Type B pancreatic cell (in vitro differentiated cells): ENCODE measurements at regions not wholly inside any gene's neighbourhood (a gene's known extent, or its start where the extent isn't known, plus 50 kb on each side); places are given as distances from the start of the nearest gene placed in this dataset.

ENCODE experiments used
- DNase-seq: peaks from one replicate; pipeline ENCODE4 v3.0.0; 2021; ENCODE audit warnings: mixed read lengths; ENCODE audit not compliant: unreplicated experiment; ENCODE audit errors: extremely low spot score
- H3K27ac Mint-ChIP-seq: 2 replicates; pipeline ENCODE4 v1.8.0; 2021; ENCODE audit warnings: mild to moderate bottlenecking, mixed read lengths
- H3K27me3 Mint-ChIP-seq: 2 replicates; pipeline ENCODE4 v1.8.0; 2021; ENCODE audit warnings: mixed read lengths
- H3K36me3 Mint-ChIP-seq: 2 replicates; pipeline ENCODE4 v1.8.0; 2021; ENCODE audit warnings: mixed read lengths
- H3K4me1 Mint-ChIP-seq: one replicate; pipeline ENCODE4 v1.8.0; 2021; ENCODE audit warnings: mixed read lengths; ENCODE audit not compliant: unreplicated experiment
- H3K4me3 Mint-ChIP-seq: 2 replicates; pipeline ENCODE4 v1.8.0; 2021; ENCODE audit warnings: mild to moderate bottlenecking, mixed read lengths
- H3K9me3 Mint-ChIP-seq: 2 replicates; pipeline ENCODE4 v1.8.0; 2021; ENCODE audit warnings: mixed read lengths
- TF ChIP-seq, protein P1 (sequence below): fragments of 200-600 bp; sonication (generic); conservative IDR thresholded peaks from 2 replicates; pipeline ENCODE4 v1.5.0; 2021; ENCODE audit warnings: antibody characterized with exemption, mild to moderate bottlenecking

DNA sequence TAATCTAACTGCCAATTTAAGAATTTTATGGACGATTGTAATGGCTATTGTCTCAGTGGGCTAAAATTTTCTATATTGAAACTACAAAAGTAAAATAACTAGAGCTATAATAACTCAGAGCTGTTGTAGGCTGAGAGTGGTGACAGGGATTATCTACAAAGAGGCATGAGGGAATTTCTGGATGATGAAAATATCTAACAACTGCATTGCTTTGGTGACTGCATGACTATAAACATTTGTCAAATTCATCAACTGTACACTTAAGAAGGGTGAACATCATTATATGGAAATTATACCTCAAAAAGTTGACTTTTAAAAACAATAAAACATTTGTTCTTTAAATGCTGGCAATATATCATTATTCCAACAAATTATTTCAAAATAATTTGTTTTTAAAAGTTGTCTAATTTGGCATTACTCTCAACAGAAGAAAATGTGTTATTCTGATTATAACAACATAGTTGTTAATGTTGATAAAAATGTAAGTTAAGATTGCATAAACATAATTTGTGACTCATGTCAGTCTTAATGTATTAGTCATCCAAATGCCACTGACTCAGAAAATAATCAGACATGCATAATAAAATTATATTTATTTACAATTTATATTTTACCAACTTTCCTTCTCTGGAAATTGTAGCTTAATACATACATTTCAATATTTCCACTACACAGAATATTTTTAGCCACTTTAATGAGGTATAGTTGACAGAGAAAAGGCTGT lies 865.1 kb upstream of the VRK2 start:
- Mint-ChIP-seq H3K27me3 (no peaks in the 10 kb centered on the region), H3K27ac (no peak overlapping the region), H3K4me1 (no peaks in the 10 kb centered on the region), H3K9me3 (no peaks in the 10 kb centered on the region), H3K4me3 (no peak overlapping the region), H3K36me3 (no peaks in the 10 kb centered on the region)
- DNase-seq: no peak
- TF ChIP-seq, protein P1, sequence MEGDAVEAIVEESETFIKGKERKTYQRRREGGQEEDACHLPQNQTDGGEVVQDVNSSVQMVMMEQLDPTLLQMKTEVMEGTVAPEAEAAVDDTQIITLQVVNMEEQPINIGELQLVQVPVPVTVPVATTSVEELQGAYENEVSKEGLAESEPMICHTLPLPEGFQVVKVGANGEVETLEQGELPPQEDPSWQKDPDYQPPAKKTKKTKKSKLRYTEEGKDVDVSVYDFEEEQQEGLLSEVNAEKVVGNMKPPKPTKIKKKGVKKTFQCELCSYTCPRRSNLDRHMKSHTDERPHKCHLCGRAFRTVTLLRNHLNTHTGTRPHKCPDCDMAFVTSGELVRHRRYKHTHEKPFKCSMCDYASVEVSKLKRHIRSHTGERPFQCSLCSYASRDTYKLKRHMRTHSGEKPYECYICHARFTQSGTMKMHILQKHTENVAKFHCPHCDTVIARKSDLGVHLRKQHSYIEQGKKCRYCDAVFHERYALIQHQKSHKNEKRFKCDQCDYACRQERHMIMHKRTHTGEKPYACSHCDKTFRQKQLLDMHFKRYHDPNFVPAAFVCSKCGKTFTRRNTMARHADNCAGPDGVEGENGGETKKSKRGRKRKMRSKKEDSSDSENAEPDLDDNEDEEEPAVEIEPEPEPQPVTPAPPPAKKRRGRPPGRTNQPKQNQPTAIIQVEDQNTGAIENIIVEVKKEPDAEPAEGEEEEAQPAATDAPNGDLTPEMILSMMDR: no peak

DNA sequence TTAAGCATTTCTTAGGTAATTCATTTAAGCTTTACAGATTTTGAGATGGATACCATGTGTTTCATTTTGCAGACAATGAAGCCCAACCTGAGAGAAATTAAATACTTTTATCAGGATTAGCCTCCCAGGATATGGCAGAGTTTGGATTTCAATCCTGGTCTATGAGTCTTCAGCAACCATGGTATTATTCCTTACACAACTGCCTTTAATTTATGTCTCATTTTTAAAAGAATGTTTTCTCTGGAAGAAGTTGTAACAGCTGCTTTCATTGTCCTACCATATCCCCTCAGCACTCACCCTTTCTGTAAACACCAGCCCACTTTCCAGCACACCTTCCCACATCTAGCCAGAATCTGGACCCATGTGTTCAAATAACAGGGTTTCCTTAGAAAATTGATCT lies 863.7 kb upstream of the VRK2 start:
- TF ChIP-seq, protein P1: no peak
- Mint-ChIP-seq H3K27ac (no peak overlapping the region), H3K9me3 (no peaks in the 10 kb centered on the region), H3K4me1 (no peaks in the 10 kb centered on the region), H3K36me3 (no peaks in the 10 kb centered on the region), H3K4me3 (no peak overlapping the region), H3K27me3 (no peaks in the 10 kb centered on the region)
- DNase-seq: no peak

DNA sequence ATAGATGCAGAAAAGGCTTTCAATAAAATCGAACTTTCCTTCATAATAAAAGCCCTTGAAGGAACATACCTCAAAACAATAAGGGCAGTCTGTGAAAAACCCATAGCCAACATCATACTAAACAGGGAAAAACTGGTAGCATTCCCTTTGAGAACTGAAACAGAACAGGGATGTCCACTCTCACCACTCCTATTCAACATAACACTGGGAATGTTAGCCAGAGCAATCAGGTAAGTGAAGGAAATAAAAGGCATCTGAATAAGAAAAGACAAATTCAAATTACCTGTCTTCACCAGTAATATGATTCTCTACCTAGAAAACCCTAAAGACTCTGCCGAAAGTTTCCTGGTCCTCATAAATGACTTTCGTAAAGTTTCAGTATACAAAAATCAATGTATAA lies 861.0 kb upstream of the VRK2 start:
- no peaks in the 10 kb centered on the region for H3K4me1 Mint-ChIP-seq
- no peak overlapping the region for H3K27ac Mint-ChIP-seq
- TF ChIP-seq, protein P1: no peak

DNA sequence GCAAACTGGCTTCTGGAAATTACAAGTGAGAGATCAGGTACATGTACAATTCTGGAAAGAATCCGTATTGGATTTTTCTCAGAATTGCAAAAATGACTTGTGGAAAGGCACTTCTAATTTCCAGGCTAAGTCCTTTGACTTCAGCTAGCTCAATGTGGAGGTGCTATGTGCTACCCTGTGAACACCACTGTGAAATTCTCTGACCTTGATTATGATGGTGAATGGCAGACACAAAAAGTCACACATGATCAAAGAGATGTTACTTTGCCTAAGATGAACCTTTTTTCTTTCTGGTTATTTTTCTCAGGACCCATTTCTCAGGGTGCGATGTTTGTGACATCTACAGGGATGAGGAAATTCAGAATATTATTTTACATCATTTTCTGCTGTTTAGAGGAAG lies 856.6 kb upstream of the VRK2 start:
- no peak overlapping the region for H3K4me3 Mint-ChIP-seq
- H3K4me1 Mint-ChIP-seq: no peaks in the 10 kb centered on the region
- no peaks in the 10 kb centered on the region for H3K9me3 Mint-ChIP-seq
- no peak overlapping the region for H3K27ac Mint-ChIP-seq
- H3K36me3 Mint-ChIP-seq: no peaks in the 10 kb centered on the region
- peaks cover 3% of the 10 kb centered on the region for H3K27me3 Mint-ChIP-seq
- DNase-seq: no peak
- TF ChIP-seq, protein P1: no peak

More for the DNA sequence above, 861.0 kb upstream of the VRK2 start:
- H3K27me3 Mint-ChIP-seq: no peaks in the 10 kb centered on the region
- no peaks in the 10 kb centered on the region for H3K36me3 Mint-ChIP-seq
- no peaks in the 10 kb centered on the region for H3K9me3 Mint-ChIP-seq
- no peak overlapping the region for H3K4me3 Mint-ChIP-seq
- DNase-seq: no peak

DNA sequence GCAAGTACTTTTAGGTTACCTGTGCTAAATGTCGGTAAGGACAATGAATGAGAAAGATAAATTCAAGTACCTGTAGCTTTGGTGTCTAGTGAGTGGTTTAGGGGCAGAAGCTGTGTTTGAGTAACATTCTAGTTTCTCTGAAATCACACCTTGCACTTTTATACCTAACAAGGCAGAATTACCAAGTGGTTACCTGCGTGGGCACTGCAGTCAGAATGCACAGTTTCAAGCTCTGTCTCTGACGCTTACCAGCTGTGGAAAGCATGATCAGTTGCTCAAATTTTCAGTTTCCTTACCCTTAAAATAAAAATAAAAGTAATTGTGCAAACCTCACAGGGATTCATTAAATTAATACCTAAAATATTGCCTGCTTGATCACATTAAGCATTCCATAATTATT lies 846.9 kb upstream of the VRK2 start:
- no peaks in the 10 kb centered on the region for H3K4me1 Mint-ChIP-seq

More for the DNA sequence above, 846.9 kb upstream of the VRK2 start:
- no peaks in the 10 kb centered on the region for H3K27me3 Mint-ChIP-seq
- H3K27ac Mint-ChIP-seq: no peak overlapping the region
- H3K36me3 Mint-ChIP-seq: no peaks in the 10 kb centered on the region
- TF ChIP-seq, protein P1: no peak
- no peak for DNase-seq
- H3K9me3 Mint-ChIP-seq: peaks cover 4% of the 10 kb centered on the region
- no peak overlapping the region for H3K4me3 Mint-ChIP-seq
